HEK293 (cell line): ENCODE measurements at regions not wholly inside any gene's neighbourhood (a gene's known extent, or its start where the extent isn't known, plus 50 kb on each side); places are given as distances from the start of the nearest gene placed in this dataset.

Experiments
- KLF16 ChIP-seq: fragments of 450-650 bp; formaldehyde crosslinking; IDR thresholded peaks from 2 replicates; pipeline ENCODE4 v1.5.1; 2017; ENCODE audit warnings: missing biosample characterization, missing genetic modification characterization
- ZNF354C ChIP-seq: fragments of 450-650 bp; formaldehyde crosslinking; IDR thresholded peaks from 2 replicates; pipeline ENCODE4 v1.5.1; 2016; ENCODE audit warnings: missing biosample characterization, missing genetic modification characterization, low read depth, borderline replicate concordance
- TF ChIP-seq, protein P1 (sequence below): fragments of 450-650 bp; formaldehyde crosslinking; IDR thresholded peaks from 2 replicates; pipeline ENCODE4; 2016; ENCODE audit warnings: missing biosample characterization, missing genetic modification characterization
- TF ChIP-seq, protein P2 (sequence below): fragments of 450-650 bp; formaldehyde crosslinking; IDR thresholded peaks from 2 replicates; pipeline ENCODE4 v1.5.1; 2016; ENCODE audit warnings: missing biosample characterization, missing genetic modification characterization

DNA sequence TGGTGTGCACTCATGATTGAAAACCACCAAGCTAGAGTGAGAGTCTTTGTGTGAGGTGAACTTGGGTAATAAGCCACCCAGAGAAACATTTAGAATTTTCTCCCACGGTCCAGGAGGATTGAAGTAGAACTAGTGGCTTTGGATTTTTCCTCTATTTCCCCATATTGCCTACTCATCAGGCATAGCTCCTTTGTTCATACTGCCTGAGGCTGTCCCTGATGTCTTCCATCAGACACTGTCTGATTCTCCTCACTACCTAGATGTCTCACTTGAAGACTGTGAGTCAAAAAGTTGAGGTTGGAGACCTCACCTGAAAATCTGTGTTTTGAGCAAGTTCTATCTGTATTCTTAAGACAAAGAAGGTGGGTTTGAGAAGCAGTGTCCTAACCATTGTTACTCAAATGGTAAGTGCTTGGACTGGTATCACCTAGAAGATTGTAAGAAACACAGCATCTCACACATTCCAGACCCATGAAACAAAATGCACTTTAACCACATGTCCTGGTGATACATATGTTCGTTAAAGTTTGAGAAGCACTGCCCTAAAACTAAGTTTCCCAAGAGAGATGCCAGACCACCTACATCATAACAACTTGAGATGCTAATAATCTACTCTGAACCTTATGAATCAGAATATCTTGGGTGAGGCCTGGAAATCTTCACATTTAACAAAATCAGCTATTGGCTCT is 523.4 kb upstream of the BTBD3 start:
- no peak for TF ChIP-seq ZNF354C (tag by site-specific recombination)
- no peak for TF ChIP-seq KLF16 (tag by site-specific recombination)
- TF ChIP-seq, protein P1, sequence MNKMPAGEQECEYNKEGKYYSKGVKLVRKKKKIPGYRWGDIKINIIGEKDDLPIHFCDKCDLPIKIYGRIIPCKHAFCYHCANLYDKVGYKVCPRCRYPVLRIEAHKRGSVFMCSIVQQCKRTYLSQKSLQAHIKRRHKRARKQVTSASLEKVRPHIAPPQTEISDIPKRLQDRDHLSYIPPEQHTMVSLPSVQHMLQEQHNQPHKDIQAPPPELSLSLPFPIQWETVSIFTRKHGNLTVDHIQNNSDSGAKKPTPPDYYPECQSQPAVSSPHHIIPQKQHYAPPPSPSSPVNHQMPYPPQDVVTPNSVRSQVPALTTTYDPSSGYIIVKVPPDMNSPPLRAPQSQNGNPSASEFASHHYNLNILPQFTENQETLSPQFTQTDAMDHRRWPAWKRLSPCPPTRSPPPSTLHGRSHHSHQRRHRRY (tag by site-specific recombination): no peak
- TF ChIP-seq, protein P2, sequence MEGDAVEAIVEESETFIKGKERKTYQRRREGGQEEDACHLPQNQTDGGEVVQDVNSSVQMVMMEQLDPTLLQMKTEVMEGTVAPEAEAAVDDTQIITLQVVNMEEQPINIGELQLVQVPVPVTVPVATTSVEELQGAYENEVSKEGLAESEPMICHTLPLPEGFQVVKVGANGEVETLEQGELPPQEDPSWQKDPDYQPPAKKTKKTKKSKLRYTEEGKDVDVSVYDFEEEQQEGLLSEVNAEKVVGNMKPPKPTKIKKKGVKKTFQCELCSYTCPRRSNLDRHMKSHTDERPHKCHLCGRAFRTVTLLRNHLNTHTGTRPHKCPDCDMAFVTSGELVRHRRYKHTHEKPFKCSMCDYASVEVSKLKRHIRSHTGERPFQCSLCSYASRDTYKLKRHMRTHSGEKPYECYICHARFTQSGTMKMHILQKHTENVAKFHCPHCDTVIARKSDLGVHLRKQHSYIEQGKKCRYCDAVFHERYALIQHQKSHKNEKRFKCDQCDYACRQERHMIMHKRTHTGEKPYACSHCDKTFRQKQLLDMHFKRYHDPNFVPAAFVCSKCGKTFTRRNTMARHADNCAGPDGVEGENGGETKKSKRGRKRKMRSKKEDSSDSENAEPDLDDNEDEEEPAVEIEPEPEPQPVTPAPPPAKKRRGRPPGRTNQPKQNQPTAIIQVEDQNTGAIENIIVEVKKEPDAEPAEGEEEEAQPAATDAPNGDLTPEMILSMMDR (tag by site-specific recombination): no peak
